K562 (cell line): ENCODE measurements at regions not wholly inside any gene's neighbourhood (a gene's known extent, or its start where the extent isn't known, plus 50 kb on each side); places are given as distances from the start of the nearest gene placed in this dataset.

Source experiments
- ADNP ChIP-seq: fragments of 200-800 bp; sonication (Bioruptor generic); IDR thresholded peaks from 2 replicates; pipeline ENCODE4 v1.6.1; 2016; ENCODE audit warnings: missing genetic modification characterization, missing compliant biosample characterization
- ARID2 ChIP-seq: fragments of 450-650 bp; IDR thresholded peaks from 2 replicates; pipeline ENCODE4 v1.6.1; 2017; ENCODE audit warnings: antibody characterized with exemption, mild to moderate bottlenecking
- CC2D1A ChIP-seq: fragments of 450-650 bp; IDR thresholded peaks from 2 replicates; pipeline ENCODE4 v1.6.1; 2017; ENCODE audit warnings: mild to moderate bottlenecking
- CTCF ChIP-seq, 3 experiments: IDR thresholded peaks in 2 of 3; conservative IDR thresholded peaks in 1 of 3; 2 replicates each; pipeline ENCODE4 v1.5.1; 2011 to 2012; ENCODE audit warnings: low read length in 3 of 3, mild to moderate bottlenecking in 3 of 3, control low read depth in 2 of 3, improper control_type of control experiment in 1 of 3, inconsistent platforms in 1 of 3, low read depth in 1 of 3, mixed read lengths in 1 of 3, moderate library complexity in 1 of 3; ENCODE audit not compliant: insufficient read depth in 2 of 3
- HMBOX1 ChIP-seq: sonication (generic); IDR thresholded peaks from 2 replicates; pipeline ENCODE4 v1.6.1; 2016
- JUN ChIP-seq, 2 experiments: sonication (generic) in 1 of 2; formaldehyde crosslinking in 1 of 2; IDR thresholded peaks; 2 replicates each; pipeline versions ENCODE4 v1.6.1 to v1.8.0; 2012 to 2022; ENCODE audit warnings: borderline replicate concordance in 2 of 2, mild to moderate bottlenecking in 2 of 2, improper control_type of control experiment in 1 of 2, low read depth in 1 of 2, low read length in 1 of 2, missing genetic modification reagents in 1 of 2
- KLF16 ChIP-seq: IDR thresholded peaks from 2 replicates; pipeline ENCODE4 v1.6.1; 2016; ENCODE audit warnings: antibody characterized with exemption
- POLR2A ChIP-seq: fragments of 450-650 bp; conservative IDR thresholded peaks from 2 replicates; pipeline ENCODE4 v1.6.1; 2016
- SMAD3 ChIP-seq: fragments of 450-650 bp; formaldehyde crosslinking; conservative IDR thresholded peaks from 2 replicates; pipeline ENCODE4 v1.4.0; 2020; ENCODE audit warnings: mild to moderate bottlenecking
- ZNF124 ChIP-seq: sonication (generic); formaldehyde crosslinking; IDR thresholded peaks from 2 replicates; pipeline ENCODE4 v1.8.1; 2022; ENCODE audit warnings: missing genetic modification reagents
- ZNF561 ChIP-seq: fragments of 450-650 bp; formaldehyde crosslinking; conservative IDR thresholded peaks from 2 replicates; pipeline ENCODE4 v1.4.0; 2020; ENCODE audit warnings: mild to moderate bottlenecking, moderate library complexity
- ZNF740 ChIP-seq, 3 experiments: fragments of 200-800 bp in 1 of 3; sonication (Bioruptor generic) in 1 of 3; sonication (generic) in 1 of 3; formaldehyde crosslinking in 1 of 3; IDR thresholded peaks; 2 replicates each; pipeline versions ENCODE4 v1.6.1 to v1.8.0; 2016 to 2022; ENCODE audit warnings: mild to moderate bottlenecking in 2 of 3, missing compliant biosample characterization in 2 of 3, missing genetic modification characterization in 2 of 3, missing genetic modification reagents in 1 of 3

- TF ChIP-seq ADNP (tag) (no peak), KLF16 (peak; percentile 67), HMBOX1 (no peak), CTCF (IDR thresholded peaks at IDR 0.05 in 2 of 3, conservative IDR thresholded peaks at IDR 0.05 in 1 of 3; ENCODE audit: insufficient read depth in 2 of 3, low read depth in 1 of 3, low read length in 3 of 3) (no peak), ZNF124 (CRISPR knock-in tag) (no peak), JUN (IDR thresholded peaks at IDR 0.05; ENCODE audit: borderline replicate concordance, low read depth, low read length) (peak; percentile 38; the same call in 1 of the 2 replicates), JUN (CRISPR knock-in tag; IDR thresholded peaks at IDR 0.05; ENCODE audit: borderline replicate concordance) (no peak), ZNF561 (CRISPR knock-in tag) (no peak), SMAD3 (CRISPR knock-in tag) (no peak), CC2D1A (no peak), ZNF740 (CRISPR knock-in tag; IDR thresholded peaks at IDR 0.05) (no peak), ZNF740 (tag; IDR thresholded peaks at IDR 0.05) (no peak), POLR2A (no peak), ARID2 (no peak)
These were observed 84.4 kb upstream of the HES1 start for GRCh38 chr3:194051366-194052149.
